ENCODE measurements at regions not wholly inside any gene's neighbourhood (a gene's known extent, or its start where the extent isn't known, plus 50 kb on each side); places are given as distances from the start of the nearest gene placed in this dataset.
"Not testable (repeated sequence)": the region's sequence is repeated elsewhere in the genome, so short reads cannot be mapped to it uniquely, and the experiment has no call there.

- intact Hi-C loops (cut with micrococcal nuclease); DNase-seq (ENCODE audit: extremely low read depth in 1 of 4, low spot score in 3 of 4); BruUV-seq (replicated peaks); H3K36me3 ChIP-seq (ENCODE audit: control insufficient read depth, insufficient read depth, low read length); in situ Hi-C loops (cut with MboI); H3K79me2 ChIP-seq (ENCODE audit: control insufficient read depth, insufficient read depth, low read length); H3K9ac ChIP-seq (ENCODE audit: insufficient read depth in 1 of 2, low read depth in 2 of 2, low read length in 2 of 2); ATAC-seq; H3K4me1 ChIP-seq (replicated peaks in 1 of 2; ENCODE audit: control insufficient read depth in 2 of 2, insufficient read depth in 2 of 2, low read length in 2 of 2); H3K4me2 ChIP-seq (ENCODE audit: insufficient read depth, low read length); H3K4me3 ChIP-seq; H3K9me3 ChIP-seq (replicated peaks; ENCODE audit: control insufficient read depth, insufficient read depth, low read depth, low read length); H4K20me1 ChIP-seq (replicated peaks; ENCODE audit: control insufficient read depth, insufficient read depth, low read length); FAIRE-seq; H2AFZ ChIP-seq (ENCODE audit: low read depth, low read length); H3K27ac ChIP-seq (ENCODE audit: extremely low read depth, low read depth, low read length); CTCF ChIA-PET (ENCODE audit: low intra/inter-chr PET ratio); H3K9me1 ChIP-seq (ENCODE audit: control insufficient read depth, insufficient read depth, low read length): not testable (repeated sequence)
- POLR2A ChIA-PET, result interaction anchor here (1.1 to 1.2 kb wide), 2 partner anchors 17 to 18 kb away, joined by 3 read pairs; no protein-coding TSS in a partner anchor
- H3K27me3 ChIP-seq (ENCODE audit: control insufficient read depth in 2 of 2, insufficient read depth in 2 of 2, low read length in 2 of 2), result peaks cover 0 to 13% of the 10 kb centered on the region in 2 experiments; a peak in 3 of 5 replicates
- WGBS (ENCODE audit: insufficient coverage, low coverage, missing lambda C conversion rate), result 0% methylated on average over 10 of the region's 17 CpGs
Observed at GRCh38 chr2:134009906-134010305, 244.0 kb upstream of the MGAT5 start.

GRCh38 chr2:134011936-134012586 lies 241.8 kb upstream of the MGAT5 start:
- no peaks in the 10 kb centered on the region for H3K36me3 ChIP-seq (ENCODE audit: control insufficient read depth, insufficient read depth, low read length)
- H3K9ac ChIP-seq (ENCODE audit: insufficient read depth in 1 of 2, low read depth in 2 of 2, low read length in 2 of 2), result no peak overlapping the region
- H3K9me1 ChIP-seq (ENCODE audit: control insufficient read depth, insufficient read depth, low read length), result no peaks in the 10 kb centered on the region
- no peaks in the 10 kb centered on the region for H4K20me1 ChIP-seq (replicated peaks; ENCODE audit: control insufficient read depth, insufficient read depth, low read length)
- 4% methylated on average over 6 of the region's 6 CpGs for WGBS (ENCODE audit: insufficient coverage, low coverage, missing lambda C conversion rate)
- BruUV-seq (replicated peaks), result no TSS peak
- ATAC-seq (no peak), FAIRE-seq (no peak), DNase-seq (ENCODE audit: extremely low read depth in 1 of 4, low spot score in 3 of 4) (no peak)
- intact Hi-C loops (cut with micrococcal nuclease), result no loop called here
- no peaks in the 10 kb centered on the region for H3K4me1 ChIP-seq (replicated peaks in 1 of 2; ENCODE audit: control insufficient read depth in 2 of 2, insufficient read depth in 2 of 2, low read length in 2 of 2)
- H3K27ac ChIP-seq (ENCODE audit: extremely low read depth, low read depth, low read length), result no peak overlapping the region
- H3K4me3 ChIP-seq, result no peak overlapping the region
- CTCF ChIA-PET (ENCODE audit: low intra/inter-chr PET ratio), result no interaction called here
- H3K9me3 ChIP-seq (replicated peaks; ENCODE audit: control insufficient read depth, insufficient read depth, low read depth, low read length), result no peaks in the 10 kb centered on the region
- in situ Hi-C loops (cut with MboI), result no loop called here
- peaks cover 0 to 13% of the 10 kb centered on the region in 2 experiments; a peak in 3 of 5 replicates for H3K27me3 ChIP-seq (ENCODE audit: control insufficient read depth in 2 of 2, insufficient read depth in 2 of 2, low read length in 2 of 2)
- no peak overlapping the region for H2AFZ ChIP-seq (ENCODE audit: low read depth, low read length)
- no peaks in the 10 kb centered on the region for H3K79me2 ChIP-seq (ENCODE audit: control insufficient read depth, insufficient read depth, low read length)
- no peak overlapping the region for H3K4me2 ChIP-seq (ENCODE audit: insufficient read depth, low read length)
- POLR2A ChIA-PET, result no interaction called here
- TF ChIP-seq WHSC1 (IDR thresholded peaks at IDR 0.05; ENCODE audit: low read length) (no peak), TAF15 (IDR thresholded peaks at IDR 0.05; ENCODE audit: low read depth, low read length) (no peak), ZKSCAN8 (CRISPR knock-in tag; IDR thresholded peaks at IDR 0.05) (no peak), ZNF121 (CRISPR knock-in tag; conservative IDR thresholded peaks at IDR 0.05) (no peak), ZNF146 (CRISPR knock-in tag; IDR thresholded peaks at IDR 0.05; ENCODE audit: unreplicated experiment) (no peak), CTCFL (IDR thresholded peaks at IDR 0.05; ENCODE audit: borderline replicate concordance, insufficient read depth, low read depth, low read length, poor library complexity, severe bottlenecking) (no peak), TOE1 (IDR thresholded peaks at IDR 0.05; ENCODE audit: borderline replicate concordance) (no peak), TOE1 (CRISPR knock-in tag; IDR thresholded peaks at IDR 0.05; ENCODE audit: borderline replicate concordance, low read depth) (no peak), ZNF699 (CRISPR knock-in tag; IDR thresholded peaks at IDR 0.05; ENCODE audit: insufficient replicate concordance) (no peak), ZC3H11A (IDR thresholded peaks at IDR 0.05; ENCODE audit: low read depth, low read length) (no peak), ZNF347 (CRISPR knock-in tag; IDR thresholded peaks at IDR 0.05; ENCODE audit: low read depth) (no peak)
